ENCODE measurements at regions not wholly inside any gene's neighbourhood (a gene's known extent, or its start where the extent isn't known, plus 50 kb on each side); places are given as distances from the start of the nearest gene placed in this dataset.

GRCh38 chr5:66368811-66369210, 224.7 kb downstream of the SREK1 start (continued):
- TF ChIP-seq ZNF451 (CRISPR knock-in tag; IDR thresholded peaks at IDR 0.05) (no peak), ZBTB7A (CRISPR knock-in tag; IDR thresholded peaks at IDR 0.05) (no peak), IKZF5 (CRISPR knock-in tag; IDR thresholded peaks at IDR 0.05) (no peak), RBM39 (IDR thresholded peaks at IDR 0.05; ENCODE audit: low read depth, low read length, poor library complexity, severe bottlenecking) (no peak)

GRCh38 chr5:66377747-66378146, 218.4 kb upstream of the MAST4 start:
- FAIRE-seq (no peak), DNase-seq (ENCODE audit: low spot score) (no peak), ATAC-seq (no peak)
- H3K27ac ChIP-seq (ENCODE audit: extremely low read length, insufficient read depth, low read length): no peak overlapping the region
- H4K20me1 ChIP-seq (ENCODE audit: insufficient read depth, low read length): no peaks in the 10 kb centered on the region
- H3K4me2 ChIP-seq (ENCODE audit: low read depth, low read length): no peak overlapping the region
- 0 out of 5 replicates have a peak, but pooled peaks cover 0 to 3% of the 10 kb centered on the region in 2 experiments for H3K27me3 ChIP-seq (ENCODE audit: control insufficient read depth in 1 of 2, insufficient read depth in 2 of 2, low read length in 2 of 2)
- ChIA-PET POLR2A (no interaction called here), CTCF (ENCODE audit: low intra/inter-chr PET ratio, low total read pairs) (no interaction called here)
- no peaks in the 10 kb centered on the region for H3K36me3 ChIP-seq (replicated peaks in 1 of 2; ENCODE audit: control insufficient read depth in 1 of 2, insufficient read depth in 2 of 2, low read length in 2 of 2)
- no peaks in the 10 kb centered on the region for H3K4me1 ChIP-seq (ENCODE audit: insufficient read depth, low read length)
- no peak overlapping the region for H3K4me3 ChIP-seq (replicated peaks in 1 of 3; ENCODE audit: insufficient read depth in 1 of 3, low read depth in 2 of 3, low read length in 3 of 3)
- in situ Hi-C loops (cut with HindIII; ENCODE audit: extremely low pct_ligation_motif_present, low pct_unique_long_range_greater_than_20kb) (no loop called here), intact Hi-C loops (cut with micrococcal nuclease; ENCODE audit: unreplicated experiment) (no loop called here)
- H3K9me3 ChIP-seq (ENCODE audit: low read length): no peaks in the 10 kb centered on the region
- H3K9ac ChIP-seq (ENCODE audit: insufficient read depth, low read depth, low read length): no peak overlapping the region
- H3K79me2 ChIP-seq (ENCODE audit: insufficient read depth, low read length): no peaks in the 10 kb centered on the region
- H2AFZ ChIP-seq (ENCODE audit: low read length): no peak overlapping the region
- BruUV-seq (replicated peaks): no TSS peak
- no peak for TF ChIP-seq MTF2 (CRISPR knock-in tag; IDR thresholded peaks at IDR 0.05; ENCODE audit: borderline replicate concordance)
- no peak for TF ChIP-seq REPIN1 (CRISPR knock-in tag; IDR thresholded peaks at IDR 0.05; ENCODE audit: borderline replicate concordance, low read depth)
- TF ChIP-seq ZNF607 (CRISPR knock-in tag; IDR thresholded peaks at IDR 0.05; ENCODE audit: borderline replicate concordance): no peak
- no peak for TF ChIP-seq ZNF713 (CRISPR knock-in tag; IDR thresholded peaks at IDR 0.05)
- TF ChIP-seq TMF1 (CRISPR knock-in tag; IDR thresholded peaks at IDR 0.05; ENCODE audit: low read depth): no peak
- no peak for TF ChIP-seq BCLAF1 (IDR thresholded peaks at IDR 0.05)
- no peak for TF ChIP-seq TBP (CRISPR knock-in tag; IDR thresholded peaks at IDR 0.05)
- TF ChIP-seq SOX5 (CRISPR knock-in tag; IDR thresholded peaks at IDR 0.05; ENCODE audit: borderline replicate concordance): no peak
- no peak for TF ChIP-seq ZNF562 (CRISPR knock-in tag; IDR thresholded peaks at IDR 0.05; ENCODE audit: borderline replicate concordance)
- TF ChIP-seq ZHX1 (CRISPR knock-in tag; IDR thresholded peaks at IDR 0.05; ENCODE audit: low read depth): no peak
- no peak for TF ChIP-seq ZNF512 (CRISPR knock-in tag; IDR thresholded peaks at IDR 0.05)
- no peak for TF ChIP-seq ZBTB7A (CRISPR knock-in tag; IDR thresholded peaks at IDR 0.05)
- no peak for TF ChIP-seq ZSCAN29 (CRISPR knock-in tag; conservative IDR thresholded peaks at IDR 0.05)
